ENCODE measurements at regions not wholly inside any gene's neighbourhood (a gene's known extent, or its start where the extent isn't known, plus 50 kb on each side); places are given as distances from the start of the nearest gene placed in this dataset.
"Not testable (repeated sequence)": the region's sequence is repeated elsewhere in the genome, so short reads cannot be mapped to it uniquely, and the experiment has no call there.

GRCh38 chr20:57779401-57780003 is 69.7 kb upstream of the PMEPA1 start:
- no peak for DNase-seq

GRCh38 chr20:57777911-57778310 is 68.1 kb upstream of the PMEPA1 start:
- DNase-seq, result no peak

- DNase-seq, result no peak
Measured at GRCh38 chr20:57774951-57775350, 65.1 kb upstream of the PMEPA1 start.

GRCh38 chr20:57774111-57774880 is 64.5 kb upstream of the PMEPA1 start:
- no peak for DNase-seq

- DNase-seq, result no peak
Measured at GRCh38 chr20:57773059-57773815, 63.4 kb upstream of the PMEPA1 start.

- no peak for DNase-seq
Measured at GRCh38 chr20:57772349-57772964, 62.6 kb upstream of the PMEPA1 start.

GRCh38 chr20:57770852-57771720 is 61.3 kb upstream of the PMEPA1 start:
- no peak for DNase-seq

- not testable (repeated sequence) for DNase-seq
Measured at GRCh38 chr20:57770401-57770800, 60.6 kb upstream of the PMEPA1 start.

GRCh38 chr20:57769756-57770155 is 59.9 kb upstream of the PMEPA1 start:
- DNase-seq, result no peak

GRCh38 chr20:57768519-57768918 is 58.7 kb upstream of the PMEPA1 start:
- no peak for DNase-seq

- no peak for DNase-seq
Measured at GRCh38 chr20:57767441-57767840, 57.6 kb upstream of the PMEPA1 start.

- DNase-seq, result no peak
Measured at GRCh38 chr20:57763235-57763595, 53.4 kb upstream of the PMEPA1 start.

GRCh38 chr20:57762531-57763234 is 52.9 kb upstream of the PMEPA1 start:
- no peak for DNase-seq

- DNase-seq, result no peak
Measured at GRCh38 chr20:57761413-57761734, 51.6 kb upstream of the PMEPA1 start.

- no peak for DNase-seq
Measured at GRCh38 chr20:57760698-57761412, 51.0 kb upstream of the PMEPA1 start.

GRCh38 chr20:57759724-57760123 is 49.9 kb upstream of the PMEPA1 start:
- DNase-seq, result no peak
